Ishikawa (cell line): ENCODE measurements at regions not wholly inside any gene's neighbourhood (a gene's known extent, or its start where the extent isn't known, plus 50 kb on each side); places are given as distances from the start of the nearest gene placed in this dataset.

Source experiments
- CEBPB ChIP-seq: IDR thresholded peaks from 2 replicates; pipeline ENCODE4 v1.6.1; 2012
- CREB1 ChIP-seq: IDR thresholded peaks from 2 replicates; pipeline ENCODE4 v1.6.1; 2012; ENCODE audit warnings: low read depth
- EGR1 ChIP-seq: IDR thresholded peaks from 2 replicates; pipeline ENCODE4 v1.6.1; 2012
- EP300 ChIP-seq: IDR thresholded peaks from 2 replicates; pipeline ENCODE4 v1.6.1; 2012; ENCODE audit warnings: borderline replicate concordance
- FOXM1 ChIP-seq: IDR thresholded peaks from 2 replicates; pipeline ENCODE4 v1.6.1; 2012; ENCODE audit warnings: low read depth, borderline replicate concordance
- MAX ChIP-seq: IDR thresholded peaks from 2 replicates; pipeline ENCODE4 v1.6.1; 2012
- NFIC ChIP-seq: IDR thresholded peaks from 2 replicates; pipeline ENCODE4 v1.6.1; 2012
- RAD21 ChIP-seq: IDR thresholded peaks from 2 replicates; pipeline ENCODE4 v1.6.1; 2012; ENCODE audit warnings: low read depth
- REST ChIP-seq: IDR thresholded peaks from 2 replicates; pipeline ENCODE4 v1.6.1; 2012; ENCODE audit warnings: low read depth, mild to moderate bottlenecking
- TAF1 ChIP-seq: IDR thresholded peaks from 2 replicates; pipeline ENCODE4 v1.6.1; 2012; ENCODE audit warnings: low read depth, mild to moderate bottlenecking
- TCF12 ChIP-seq: IDR thresholded peaks from 2 replicates; pipeline ENCODE4 v1.6.1; 2012; ENCODE audit warnings: low read depth
- TEAD4 ChIP-seq: IDR thresholded peaks from 2 replicates; pipeline ENCODE4 v1.6.1; 2012
- USF1 ChIP-seq: IDR thresholded peaks from 2 replicates; pipeline ENCODE4 v1.6.1; 2012
- YY1 ChIP-seq: IDR thresholded peaks from 2 replicates; pipeline ENCODE4 v1.6.1; 2012; ENCODE audit warnings: low read depth
- ZBTB7A ChIP-seq: IDR thresholded peaks from 2 replicates; pipeline ENCODE4 v1.6.1; 2012; ENCODE audit warnings: low read depth

GRCh38 chr5:68385936-68386335 lies 170.4 kb downstream of the PIK3R1 start:
- TF ChIP-seq CREB1 = no peak
- no peak for TF ChIP-seq FOXM1
- TF ChIP-seq USF1 = no peak
- no peak for TF ChIP-seq EP300
- no peak for TF ChIP-seq TEAD4
- no peak for TF ChIP-seq EGR1
- TF ChIP-seq TAF1 = no peak

- TF ChIP-seq EP300 (no peak), USF1 (no peak), TEAD4 (no peak), CREB1 (no peak), REST (no peak), TCF12 (no peak), EGR1 (no peak), CEBPB (no peak), YY1 (no peak), NFIC (no peak), MAX (no peak), FOXM1 (no peak), TAF1 (no peak), ZBTB7A (no peak), RAD21 (no peak)
Observed at GRCh38 chr5:68387074-68387796, 171.7 kb downstream of the PIK3R1 start.

- TF ChIP-seq NFIC (no peak), REST (no peak), MAX (no peak), USF1 (no peak), TEAD4 (no peak)
Observed at GRCh38 chr5:68389618-68390017, 174.1 kb downstream of the PIK3R1 start.

GRCh38 chr5:68392617-68393016 lies 177.1 kb downstream of the PIK3R1 start:
- TF ChIP-seq TAF1 (no peak), RAD21 (no peak), CEBPB (no peak), FOXM1 (no peak), EP300 (no peak), MAX (no peak), REST (no peak), TEAD4 (no peak), NFIC (no peak)
